ENCODE measurements at regions not wholly inside any gene's neighbourhood (a gene's known extent, or its start where the extent isn't known, plus 50 kb on each side); places are given as distances from the start of the nearest gene placed in this dataset.

DNA sequence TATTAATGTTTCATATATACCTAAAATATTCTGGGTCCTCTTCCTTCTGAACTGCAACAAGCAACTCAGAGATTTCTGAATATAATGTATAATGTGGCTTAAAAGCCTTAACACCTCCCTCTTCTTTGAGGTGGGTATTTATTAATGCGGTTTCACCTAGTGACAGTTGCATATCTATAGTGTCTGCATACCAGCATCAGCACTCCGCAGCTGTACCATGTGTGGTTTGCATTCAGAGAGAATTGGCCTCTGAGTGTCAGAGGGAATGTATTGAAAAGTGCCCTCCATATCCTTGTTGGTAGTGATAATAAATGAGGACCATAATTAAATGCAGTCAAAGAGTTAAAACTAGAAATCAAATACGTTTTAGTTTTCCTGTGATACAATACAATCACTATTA lies 256.6 kb upstream of the ARRDC3 start:
- Histone ChIP-seq H3K4me3 (ENCODE audit: low read depth in 2 of 2, low read length in 2 of 2) (no peak overlapping the region), H3K27me3 (ENCODE audit: control insufficient read depth, insufficient read depth, low read length) (no peaks in the 10 kb centered on the region), H3K9me3 (ENCODE audit: control insufficient read depth, insufficient read depth, low read depth, low read length) (no peaks in the 10 kb centered on the region), H3K4me1 (ENCODE audit: control insufficient read depth, insufficient read depth, low read length) (peaks cover 11% of the 10 kb centered on the region), H3K27ac (ENCODE audit: low read length) (peak overlapping the region; percentile 39; the same call in 1 of the 2 replicates), H3K36me3 (ENCODE audit: control insufficient read depth, insufficient read depth, low read length) (no peaks in the 10 kb centered on the region)
- DNase-seq (ENCODE audit: low read depth, low spot score), result no peak
- ATAC-seq, result no peak
- intact Hi-C loops (cut with micrococcal nuclease; ENCODE audit: unreplicated experiment), result loop anchor here (5.0 to 10.0 kb wide), 3 partner anchors 137 to 1945 kb away; partner anchors contain the start of genes NR2F1 and NR2F1-AS1
- in situ Hi-C loops (cut with HindIII; ENCODE audit: low pct_unique_long_range_greater_than_20kb, low sequenced_read_pairs), result no loop called here
- TF ChIP-seq SIN3A (IDR thresholded peaks at IDR 0.05; ENCODE audit: borderline replicate concordance, insufficient read depth, low read depth, low read length) (no peak), POLR2AphosphoS5 (IDR thresholded peaks at IDR 0.05; ENCODE audit: low read depth, low read length) (no peak), TCF7L2 (IDR thresholded peaks at IDR 0.05; ENCODE audit: low read depth, low read length) (no peak)
- TF ChIP-seq, protein P1, sequence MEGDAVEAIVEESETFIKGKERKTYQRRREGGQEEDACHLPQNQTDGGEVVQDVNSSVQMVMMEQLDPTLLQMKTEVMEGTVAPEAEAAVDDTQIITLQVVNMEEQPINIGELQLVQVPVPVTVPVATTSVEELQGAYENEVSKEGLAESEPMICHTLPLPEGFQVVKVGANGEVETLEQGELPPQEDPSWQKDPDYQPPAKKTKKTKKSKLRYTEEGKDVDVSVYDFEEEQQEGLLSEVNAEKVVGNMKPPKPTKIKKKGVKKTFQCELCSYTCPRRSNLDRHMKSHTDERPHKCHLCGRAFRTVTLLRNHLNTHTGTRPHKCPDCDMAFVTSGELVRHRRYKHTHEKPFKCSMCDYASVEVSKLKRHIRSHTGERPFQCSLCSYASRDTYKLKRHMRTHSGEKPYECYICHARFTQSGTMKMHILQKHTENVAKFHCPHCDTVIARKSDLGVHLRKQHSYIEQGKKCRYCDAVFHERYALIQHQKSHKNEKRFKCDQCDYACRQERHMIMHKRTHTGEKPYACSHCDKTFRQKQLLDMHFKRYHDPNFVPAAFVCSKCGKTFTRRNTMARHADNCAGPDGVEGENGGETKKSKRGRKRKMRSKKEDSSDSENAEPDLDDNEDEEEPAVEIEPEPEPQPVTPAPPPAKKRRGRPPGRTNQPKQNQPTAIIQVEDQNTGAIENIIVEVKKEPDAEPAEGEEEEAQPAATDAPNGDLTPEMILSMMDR (IDR thresholded peaks at IDR 0.05), result no peak
- TF ChIP-seq, protein P2, sequence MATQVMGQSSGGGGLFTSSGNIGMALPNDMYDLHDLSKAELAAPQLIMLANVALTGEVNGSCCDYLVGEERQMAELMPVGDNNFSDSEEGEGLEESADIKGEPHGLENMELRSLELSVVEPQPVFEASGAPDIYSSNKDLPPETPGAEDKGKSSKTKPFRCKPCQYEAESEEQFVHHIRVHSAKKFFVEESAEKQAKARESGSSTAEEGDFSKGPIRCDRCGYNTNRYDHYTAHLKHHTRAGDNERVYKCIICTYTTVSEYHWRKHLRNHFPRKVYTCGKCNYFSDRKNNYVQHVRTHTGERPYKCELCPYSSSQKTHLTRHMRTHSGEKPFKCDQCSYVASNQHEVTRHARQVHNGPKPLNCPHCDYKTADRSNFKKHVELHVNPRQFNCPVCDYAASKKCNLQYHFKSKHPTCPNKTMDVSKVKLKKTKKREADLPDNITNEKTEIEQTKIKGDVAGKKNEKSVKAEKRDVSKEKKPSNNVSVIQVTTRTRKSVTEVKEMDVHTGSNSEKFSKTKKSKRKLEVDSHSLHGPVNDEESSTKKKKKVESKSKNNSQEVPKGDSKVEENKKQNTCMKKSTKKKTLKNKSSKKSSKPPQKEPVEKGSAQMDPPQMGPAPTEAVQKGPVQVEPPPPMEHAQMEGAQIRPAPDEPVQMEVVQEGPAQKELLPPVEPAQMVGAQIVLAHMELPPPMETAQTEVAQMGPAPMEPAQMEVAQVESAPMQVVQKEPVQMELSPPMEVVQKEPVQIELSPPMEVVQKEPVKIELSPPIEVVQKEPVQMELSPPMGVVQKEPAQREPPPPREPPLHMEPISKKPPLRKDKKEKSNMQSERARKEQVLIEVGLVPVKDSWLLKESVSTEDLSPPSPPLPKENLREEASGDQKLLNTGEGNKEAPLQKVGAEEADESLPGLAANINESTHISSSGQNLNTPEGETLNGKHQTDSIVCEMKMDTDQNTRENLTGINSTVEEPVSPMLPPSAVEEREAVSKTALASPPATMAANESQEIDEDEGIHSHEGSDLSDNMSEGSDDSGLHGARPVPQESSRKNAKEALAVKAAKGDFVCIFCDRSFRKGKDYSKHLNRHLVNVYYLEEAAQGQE (IDR thresholded peaks at IDR 0.05; ENCODE audit: insufficient read depth in 1 of 2, low read depth in 2 of 2, low read length in 1 of 2), result no peak
- BruUV-seq (replicated peaks), result no TSS peak
- POLR2A ChIA-PET, result no interaction called here
- CTCF ChIA-PET, result no interaction called here

GRCh38 chr5:91638010-91638409 lies 254.9 kb upstream of the ARRDC3 start:
- Histone ChIP-seq H3K27me3 (ENCODE audit: control insufficient read depth, insufficient read depth, low read length) (no peaks in the 10 kb centered on the region), H3K36me3 (ENCODE audit: control insufficient read depth, insufficient read depth, low read length) (no peaks in the 10 kb centered on the region; the same call in 1 of the 2 replicates), H3K4me1 (ENCODE audit: control insufficient read depth, insufficient read depth, low read length) (peaks cover 11% of the 10 kb centered on the region), H3K9me3 (ENCODE audit: control insufficient read depth, insufficient read depth, low read depth, low read length) (no peaks in the 10 kb centered on the region), H3K4me3 (ENCODE audit: low read depth in 2 of 2, low read length in 2 of 2) (no peak overlapping the region), H3K27ac (ENCODE audit: low read length) (no peak overlapping the region; the same call in 1 of the 2 replicates)
- POLR2A ChIA-PET, result no interaction called here
- TF ChIP-seq SIN3A (IDR thresholded peaks at IDR 0.05; ENCODE audit: borderline replicate concordance, insufficient read depth, low read depth, low read length), result no peak
- TF ChIP-seq TCF7L2 (IDR thresholded peaks at IDR 0.05; ENCODE audit: low read depth, low read length), result no peak
- no peak for TF ChIP-seq POLR2AphosphoS5 (IDR thresholded peaks at IDR 0.05; ENCODE audit: low read depth, low read length)
- TF ChIP-seq, protein P1 (IDR thresholded peaks at IDR 0.05), result no peak
- TF ChIP-seq, protein P2 (IDR thresholded peaks at IDR 0.05; ENCODE audit: insufficient read depth in 1 of 2, low read depth in 2 of 2, low read length in 1 of 2), result no peak
- CTCF ChIA-PET, result no interaction called here
- intact Hi-C loops (cut with micrococcal nuclease; ENCODE audit: unreplicated experiment) (loop anchor here (5.0 kb wide), 1 partner anchor 136 kb away; no protein-coding TSS in a partner anchor), in situ Hi-C loops (cut with HindIII; ENCODE audit: low pct_unique_long_range_greater_than_20kb, low sequenced_read_pairs) (no loop called here)
- no TSS peak for BruUV-seq (replicated peaks)
- ATAC-seq (no peak), DNase-seq (ENCODE audit: low read depth, low spot score) (no peak)
